ENCODE measurements at regions not wholly inside any gene's neighbourhood (a gene's known extent, or its start where the extent isn't known, plus 50 kb on each side); places are given as distances from the start of the nearest gene placed in this dataset.

GRCh38 chr10:9274206-9274755 is 1219.8 kb downstream of the GATA3 start:
- TF ChIP-seq CTCF (IDR thresholded peaks at IDR 0.05; ENCODE audit: low read length, missing control alignments) = no peak
- DNase-seq (ENCODE audit: low read depth) = no peak
- H3K4me3 ChIP-seq (replicated peaks; ENCODE audit: low read depth, low read length) = no peak overlapping the region

GRCh38 chr10:9275861-9276260 is 1221.4 kb downstream of the GATA3 start:
- H3K4me3 ChIP-seq (replicated peaks; ENCODE audit: low read depth, low read length) = no peak overlapping the region
- DNase-seq (ENCODE audit: low read depth) = no peak
- no peak for TF ChIP-seq CTCF (IDR thresholded peaks at IDR 0.05; ENCODE audit: low read length, missing control alignments)

- DNase-seq (ENCODE audit: low read depth) = no peak
- H3K4me3 ChIP-seq (replicated peaks; ENCODE audit: low read depth, low read length) = no peak overlapping the region
- TF ChIP-seq CTCF (IDR thresholded peaks at IDR 0.05; ENCODE audit: low read length, missing control alignments) = no peak
Observed at GRCh38 chr10:9285690-9286089, 1231.2 kb downstream of the GATA3 start.

GRCh38 chr10:9289811-9290210 is 1235.3 kb downstream of the GATA3 start:
- no peak overlapping the region for H3K4me3 ChIP-seq (replicated peaks; ENCODE audit: low read depth, low read length)
- DNase-seq (ENCODE audit: low read depth) = no peak
- no peak for TF ChIP-seq CTCF (IDR thresholded peaks at IDR 0.05; ENCODE audit: low read length, missing control alignments)

- no peak for DNase-seq (ENCODE audit: low read depth)
- no peak for TF ChIP-seq CTCF (IDR thresholded peaks at IDR 0.05; ENCODE audit: low read length, missing control alignments)
- H3K4me3 ChIP-seq (replicated peaks; ENCODE audit: low read depth, low read length) = no peak overlapping the region
Observed at GRCh38 chr10:9291081-9291480, 1236.6 kb downstream of the GATA3 start.

GRCh38 chr10:9294132-9294663 is 1239.7 kb downstream of the GATA3 start:
- TF ChIP-seq CTCF (IDR thresholded peaks at IDR 0.05; ENCODE audit: low read length, missing control alignments) = no peak
- no peak overlapping the region for H3K4me3 ChIP-seq (replicated peaks; ENCODE audit: low read depth, low read length)
- no peak for DNase-seq (ENCODE audit: low read depth)

- no peak for TF ChIP-seq CTCF (IDR thresholded peaks at IDR 0.05; ENCODE audit: low read length, missing control alignments)
- DNase-seq (ENCODE audit: low read depth) = no peak
- H3K4me3 ChIP-seq (replicated peaks; ENCODE audit: low read depth, low read length) = no peak overlapping the region
Observed at GRCh38 chr10:9294865-9295264, 1240.4 kb downstream of the GATA3 start.
